SK-N-SH (cell line): ENCODE measurements at regions not wholly inside any gene's neighbourhood (a gene's known extent, or its start where the extent isn't known, plus 50 kb on each side); places are given as distances from the start of the nearest gene placed in this dataset.

Experiments
- CHD2 ChIP-seq: fragments of 150-350 bp; IDR thresholded peaks from 2 replicates; pipeline ENCODE4 v1.6.1; 2018; ENCODE audit warnings: low read length; ENCODE audit not compliant: partially characterized antibody
- EP300 ChIP-seq, 2 experiments: IDR thresholded peaks; 2 replicates each; pipeline versions ENCODE4 v1.4.0 to v1.6.1; 2012; ENCODE audit warnings: borderline replicate concordance in 1 of 2, low read depth in 1 of 2, low read length in 1 of 2
- MXI1 ChIP-seq: IDR thresholded peaks from 2 replicates; pipeline ENCODE4 v1.6.1; 2012; ENCODE audit warnings: mild to moderate bottlenecking, low read depth, low read length, improper control_type of control experiment
- POLR2AphosphoS5 ChIP-seq: IDR thresholded peaks from 2 replicates; pipeline ENCODE4 v1.6.1; 2012; ENCODE audit warnings: low read depth, low read length
- RAD21 ChIP-seq: IDR thresholded peaks from 2 replicates; pipeline ENCODE4 v1.6.1; 2012; ENCODE audit warnings: mild to moderate bottlenecking, low read length
- USF2 ChIP-seq: fragments of 150-350 bp; IDR thresholded peaks from 2 replicates; pipeline ENCODE4 v1.6.1; 2017; ENCODE audit warnings: antibody characterized with exemption, low read length, low read depth, borderline replicate concordance
- TF ChIP-seq, protein P1 (sequence below): fragments of 200-600 bp; sonication (generic); IDR thresholded peaks from 2 replicates; pipeline ENCODE4 v1.6.1; 2017; ENCODE audit warnings: antibody characterized with exemption, mild to moderate bottlenecking, moderate library complexity
- TF ChIP-seq, protein P2 (sequence below): IDR thresholded peaks from 2 replicates; pipeline ENCODE4 v1.6.1; 2012; ENCODE audit warnings: mild to moderate bottlenecking, low read depth, low read length, moderate library complexity

- no peak for TF ChIP-seq POLR2AphosphoS5
- TF ChIP-seq, protein P1, sequence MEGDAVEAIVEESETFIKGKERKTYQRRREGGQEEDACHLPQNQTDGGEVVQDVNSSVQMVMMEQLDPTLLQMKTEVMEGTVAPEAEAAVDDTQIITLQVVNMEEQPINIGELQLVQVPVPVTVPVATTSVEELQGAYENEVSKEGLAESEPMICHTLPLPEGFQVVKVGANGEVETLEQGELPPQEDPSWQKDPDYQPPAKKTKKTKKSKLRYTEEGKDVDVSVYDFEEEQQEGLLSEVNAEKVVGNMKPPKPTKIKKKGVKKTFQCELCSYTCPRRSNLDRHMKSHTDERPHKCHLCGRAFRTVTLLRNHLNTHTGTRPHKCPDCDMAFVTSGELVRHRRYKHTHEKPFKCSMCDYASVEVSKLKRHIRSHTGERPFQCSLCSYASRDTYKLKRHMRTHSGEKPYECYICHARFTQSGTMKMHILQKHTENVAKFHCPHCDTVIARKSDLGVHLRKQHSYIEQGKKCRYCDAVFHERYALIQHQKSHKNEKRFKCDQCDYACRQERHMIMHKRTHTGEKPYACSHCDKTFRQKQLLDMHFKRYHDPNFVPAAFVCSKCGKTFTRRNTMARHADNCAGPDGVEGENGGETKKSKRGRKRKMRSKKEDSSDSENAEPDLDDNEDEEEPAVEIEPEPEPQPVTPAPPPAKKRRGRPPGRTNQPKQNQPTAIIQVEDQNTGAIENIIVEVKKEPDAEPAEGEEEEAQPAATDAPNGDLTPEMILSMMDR: no peak
- TF ChIP-seq, protein P2, sequence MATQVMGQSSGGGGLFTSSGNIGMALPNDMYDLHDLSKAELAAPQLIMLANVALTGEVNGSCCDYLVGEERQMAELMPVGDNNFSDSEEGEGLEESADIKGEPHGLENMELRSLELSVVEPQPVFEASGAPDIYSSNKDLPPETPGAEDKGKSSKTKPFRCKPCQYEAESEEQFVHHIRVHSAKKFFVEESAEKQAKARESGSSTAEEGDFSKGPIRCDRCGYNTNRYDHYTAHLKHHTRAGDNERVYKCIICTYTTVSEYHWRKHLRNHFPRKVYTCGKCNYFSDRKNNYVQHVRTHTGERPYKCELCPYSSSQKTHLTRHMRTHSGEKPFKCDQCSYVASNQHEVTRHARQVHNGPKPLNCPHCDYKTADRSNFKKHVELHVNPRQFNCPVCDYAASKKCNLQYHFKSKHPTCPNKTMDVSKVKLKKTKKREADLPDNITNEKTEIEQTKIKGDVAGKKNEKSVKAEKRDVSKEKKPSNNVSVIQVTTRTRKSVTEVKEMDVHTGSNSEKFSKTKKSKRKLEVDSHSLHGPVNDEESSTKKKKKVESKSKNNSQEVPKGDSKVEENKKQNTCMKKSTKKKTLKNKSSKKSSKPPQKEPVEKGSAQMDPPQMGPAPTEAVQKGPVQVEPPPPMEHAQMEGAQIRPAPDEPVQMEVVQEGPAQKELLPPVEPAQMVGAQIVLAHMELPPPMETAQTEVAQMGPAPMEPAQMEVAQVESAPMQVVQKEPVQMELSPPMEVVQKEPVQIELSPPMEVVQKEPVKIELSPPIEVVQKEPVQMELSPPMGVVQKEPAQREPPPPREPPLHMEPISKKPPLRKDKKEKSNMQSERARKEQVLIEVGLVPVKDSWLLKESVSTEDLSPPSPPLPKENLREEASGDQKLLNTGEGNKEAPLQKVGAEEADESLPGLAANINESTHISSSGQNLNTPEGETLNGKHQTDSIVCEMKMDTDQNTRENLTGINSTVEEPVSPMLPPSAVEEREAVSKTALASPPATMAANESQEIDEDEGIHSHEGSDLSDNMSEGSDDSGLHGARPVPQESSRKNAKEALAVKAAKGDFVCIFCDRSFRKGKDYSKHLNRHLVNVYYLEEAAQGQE: no peak
- no peak for TF ChIP-seq MXI1
- no peak for TF ChIP-seq CHD2
- no peak for TF ChIP-seq RAD21
- no peak for TF ChIP-seq USF2
- no peak for TF ChIP-seq EP300 (IDR thresholded peaks at IDR 0.05; ENCODE audit: borderline replicate concordance in 1 of 2, low read depth in 1 of 2, low read length in 1 of 2)
Measured at GRCh38 chr13:90448466-90449037, 898.9 kb upstream of the MIR17HG start.
